Gastroesophageal sphincter (tissue), 4 donors: ENCODE measurements at regions not wholly inside any gene's neighbourhood (a gene's known extent, or its start where the extent isn't known, plus 50 kb on each side); places are given as distances from the start of the nearest gene placed in this dataset.

Experiments
- ATAC-seq: fragments of 150-250 bp; one replicate; pipeline ENCODE4 v1.9.1; 2016; ENCODE audit warnings: mild to moderate bottlenecking, moderate library complexity
- H3K27ac ChIP-seq, 4 donors: fragments of 200-600 bp; sonication (generic) in 3 of 4; 1 replicate in 3 of 4; 2 replicates in 1 of 4; pipeline ENCODE4 v1.5.1; 2016 to 2019
- H3K27me3 ChIP-seq: fragments of 200-600 bp; sonication (generic); one replicate; pipeline ENCODE4 v1.5.1; 2019
- H3K36me3 ChIP-seq, 2 donors: fragments of 200-600 bp; sonication (generic); one replicate each; pipeline ENCODE4 v1.5.1; 2019; ENCODE audit warnings: control low read depth in 1 of 2
- H3K4me1 ChIP-seq, 3 donors: fragments of 200-600 bp; sonication (generic); 1 replicate in 2 of 3; 2 replicates in 1 of 3; pipeline ENCODE4 v1.5.1; 2016 to 2019; ENCODE audit warnings: control low read depth in 2 of 3
- H3K4me3 ChIP-seq, 2 donors: fragments of 200-600 bp; sonication (generic); one replicate each; pipeline ENCODE4 v1.5.1; 2019; ENCODE audit warnings: mild to moderate bottlenecking in 1 of 2, moderate library complexity in 1 of 2
- H3K9me3 ChIP-seq, 3 donors: fragments of 200-600 bp; sonication (generic); one replicate each; pipeline ENCODE4 v1.5.1; 2017 to 2019; ENCODE audit warnings: control low read depth in 2 of 3
- EP300 ChIP-seq: sonication (generic); formaldehyde crosslinking; IDR thresholded peaks from one replicate; pipeline ENCODE4 v1.6.1; 2017; ENCODE audit warnings: antibody characterized with exemption, mild to moderate bottlenecking
- POLR2A ChIP-seq, 2 donors: fragments of 450-650 bp; IDR thresholded peaks; one replicate each; pipeline ENCODE4 v1.6.1; 2017; ENCODE audit warnings: antibody characterized with exemption in 2 of 2, mild to moderate bottlenecking in 2 of 2, moderate library complexity in 1 of 2
- POLR2AphosphoS5 ChIP-seq: sonication (generic); formaldehyde crosslinking; IDR thresholded peaks from one replicate; pipeline ENCODE4 v1.6.1; 2017; ENCODE audit warnings: antibody characterized with exemption
- WGBS, 2 donors: methylation state at CpG; one replicate each; pipeline ENCODE4 v1.1.5; 2018; ENCODE audit warnings: low coverage in 1 of 2; 5-methylcytosine and 5-hydroxymethylcytosine counted together
- TF ChIP-seq, protein P1 (sequence below), 4 experiments: fragments of 200-600 bp in 2 of 4; fragments of 450-650 bp in 2 of 4; sonication (generic) in 1 of 4; IDR thresholded peaks; one replicate each; pipeline ENCODE4 v1.5.1; 2017 to 2019; ENCODE audit warnings: antibody characterized with exemption in 4 of 4, mild to moderate bottlenecking in 2 of 4, moderate library complexity in 2 of 4

DNA sequence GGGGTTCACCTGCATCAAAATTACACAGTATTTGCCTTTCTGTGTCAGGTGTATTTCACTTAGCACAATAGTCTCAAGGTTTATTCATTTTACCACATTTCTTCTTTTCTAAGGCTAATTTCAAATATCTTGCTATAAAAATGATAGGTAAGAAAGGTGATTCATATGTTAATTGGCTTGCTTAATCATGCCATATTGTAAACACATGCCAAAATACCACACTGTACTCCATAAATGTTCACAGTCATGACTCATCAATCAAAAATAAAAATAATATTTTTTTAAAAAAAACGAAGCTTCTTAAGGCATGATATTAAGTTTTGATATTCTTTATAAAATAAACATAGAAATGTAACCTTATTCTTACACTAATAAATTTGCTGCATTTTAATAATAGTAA lies 947.1 kb downstream of the GRM8 start:
- WGBS, 2 donors, result 43 to 61% methylated on average over 1 of the region's 1 CpG

DNA sequence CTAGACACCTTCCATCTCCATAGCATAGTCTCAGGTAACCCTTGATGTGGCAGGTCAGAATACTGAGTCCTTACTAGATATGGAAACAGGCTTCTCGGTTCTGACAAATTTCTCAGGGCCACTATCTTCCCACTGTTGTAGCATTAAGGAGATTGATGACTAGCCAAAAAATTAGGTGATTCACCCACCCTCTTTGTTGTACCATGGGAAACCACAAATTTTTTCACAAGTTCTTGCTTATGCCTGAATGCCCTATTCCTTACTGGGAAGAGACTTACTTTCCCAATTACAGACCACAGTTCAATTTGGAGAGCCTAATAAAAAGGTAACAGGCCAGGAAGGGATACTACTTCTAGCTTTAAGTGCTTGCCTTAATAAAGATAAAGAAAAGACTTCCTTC lies 948.8 kb downstream of the GRM8 start:
- H3K27me3 ChIP-seq, result no peaks in the 10 kb centered on the region
- H3K9me3 ChIP-seq, result no peaks in the 10 kb centered on the region
- WGBS, 2 donors, result 73 to 88% methylated on average over 1 of the region's 1 CpG
- no peak overlapping the region for H3K4me3 ChIP-seq
- H3K36me3 ChIP-seq, result no peaks in the 10 kb centered on the region
- H3K4me1 ChIP-seq, result no peaks in the 10 kb centered on the region
- ATAC-seq, result no peak
- TF ChIP-seq POLR2AphosphoS5, result no peak
- H3K27ac ChIP-seq, result no peak overlapping the region

More for the DNA sequence above, 947.1 kb downstream of the GRM8 start:
- H3K4me3 ChIP-seq, result no peak overlapping the region
- no peaks in the 10 kb centered on the region for H3K9me3 ChIP-seq
- no peaks in the 10 kb centered on the region for H3K36me3 ChIP-seq
- no peaks in the 10 kb centered on the region for H3K4me1 ChIP-seq
- ATAC-seq, result no peak
- H3K27me3 ChIP-seq, result no peaks in the 10 kb centered on the region
- TF ChIP-seq, protein P1, sequence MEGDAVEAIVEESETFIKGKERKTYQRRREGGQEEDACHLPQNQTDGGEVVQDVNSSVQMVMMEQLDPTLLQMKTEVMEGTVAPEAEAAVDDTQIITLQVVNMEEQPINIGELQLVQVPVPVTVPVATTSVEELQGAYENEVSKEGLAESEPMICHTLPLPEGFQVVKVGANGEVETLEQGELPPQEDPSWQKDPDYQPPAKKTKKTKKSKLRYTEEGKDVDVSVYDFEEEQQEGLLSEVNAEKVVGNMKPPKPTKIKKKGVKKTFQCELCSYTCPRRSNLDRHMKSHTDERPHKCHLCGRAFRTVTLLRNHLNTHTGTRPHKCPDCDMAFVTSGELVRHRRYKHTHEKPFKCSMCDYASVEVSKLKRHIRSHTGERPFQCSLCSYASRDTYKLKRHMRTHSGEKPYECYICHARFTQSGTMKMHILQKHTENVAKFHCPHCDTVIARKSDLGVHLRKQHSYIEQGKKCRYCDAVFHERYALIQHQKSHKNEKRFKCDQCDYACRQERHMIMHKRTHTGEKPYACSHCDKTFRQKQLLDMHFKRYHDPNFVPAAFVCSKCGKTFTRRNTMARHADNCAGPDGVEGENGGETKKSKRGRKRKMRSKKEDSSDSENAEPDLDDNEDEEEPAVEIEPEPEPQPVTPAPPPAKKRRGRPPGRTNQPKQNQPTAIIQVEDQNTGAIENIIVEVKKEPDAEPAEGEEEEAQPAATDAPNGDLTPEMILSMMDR (IDR thresholded peaks at IDR 0.05), result no peak
- TF ChIP-seq POLR2A (IDR thresholded peaks at IDR 0.05) (no peak), POLR2AphosphoS5 (no peak), EP300 (no peak)
- no peak overlapping the region for H3K27ac ChIP-seq

DNA sequence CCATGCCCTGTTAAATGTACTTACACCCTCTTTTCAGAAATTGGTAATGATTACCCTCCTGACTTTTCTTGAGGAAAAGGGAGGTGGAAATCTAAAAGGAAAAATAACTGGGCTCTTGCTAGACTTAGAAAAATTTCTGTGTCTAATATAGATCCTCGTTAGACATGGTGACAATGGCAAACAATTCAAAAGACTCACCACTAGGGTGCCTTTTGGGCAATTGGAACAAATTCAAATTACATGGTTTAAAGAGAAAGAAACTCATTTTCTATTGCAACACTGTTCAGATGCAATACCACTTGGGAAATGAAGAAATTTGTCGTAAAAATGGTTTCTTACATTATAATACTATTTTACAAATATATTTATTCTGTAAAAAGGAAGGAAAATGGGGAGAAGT lies 950.1 kb downstream of the GRM8 start:
- ATAC-seq, result no peak
- TF ChIP-seq POLR2AphosphoS5 (no peak), POLR2A (IDR thresholded peaks at IDR 0.05) (no peak), EP300 (no peak)
- TF ChIP-seq, protein P1 (IDR thresholded peaks at IDR 0.05), result no peak
- Histone ChIP-seq H3K4me1 (no peaks in the 10 kb centered on the region), H3K4me3 (no peak overlapping the region), H3K27me3 (no peaks in the 10 kb centered on the region), H3K27ac (no peak overlapping the region), H3K36me3 (no peaks in the 10 kb centered on the region), H3K9me3 (no peaks in the 10 kb centered on the region)
- 59 to 73% methylated on average over 2 of the region's 2 CpGs for WGBS, 2 donors

DNA sequence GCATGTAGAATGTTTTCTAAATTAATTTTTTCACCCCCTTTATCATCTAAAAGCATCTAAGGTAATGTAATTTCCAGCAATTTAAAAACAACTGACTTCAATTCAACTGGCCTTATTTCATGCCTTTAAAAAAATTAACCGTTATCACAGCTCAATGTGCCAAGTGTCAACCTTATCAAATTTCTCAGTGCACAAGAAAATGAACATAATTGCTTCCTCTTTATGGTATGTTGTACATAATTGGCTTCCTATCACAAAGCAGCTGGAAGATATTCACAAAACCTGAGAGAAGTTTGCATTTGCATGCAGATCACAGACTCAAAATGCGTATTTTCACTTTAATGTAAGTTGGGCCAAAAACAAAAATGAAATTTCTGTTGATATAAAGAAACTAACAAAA lies 966.4 kb downstream of the GRM8 start:
- WGBS, 2 donors, result 73 to 91% methylated on average over 2 of the region's 2 CpGs

DNA sequence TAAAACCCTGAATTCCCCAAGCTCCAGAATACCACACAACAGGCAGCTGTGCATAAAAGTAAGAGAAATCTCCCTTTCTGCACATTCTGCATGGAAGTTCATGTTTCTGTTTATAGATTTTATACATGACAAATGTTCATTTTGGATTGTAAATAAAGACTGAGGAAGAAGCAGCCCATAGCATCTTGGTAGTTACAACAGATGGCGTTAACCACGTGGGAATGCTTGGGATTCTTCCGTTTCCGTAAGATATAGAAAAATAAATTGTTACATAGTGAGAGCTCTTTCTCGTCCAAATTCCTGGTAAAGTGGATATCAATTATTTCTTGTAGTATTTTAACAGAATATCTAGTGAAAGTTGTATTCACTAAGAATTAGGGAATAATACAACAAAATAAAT lies 1016.5 kb downstream of the GRM8 start:
- H3K27me3 ChIP-seq, result no peaks in the 10 kb centered on the region
- 18 to 72% methylated on average over 5 of the region's 5 CpGs for WGBS, 2 donors
- H3K4me3 ChIP-seq, result no peak overlapping the region

More for the DNA sequence above, 966.4 kb downstream of the GRM8 start:
- Histone ChIP-seq H3K36me3 (no peaks in the 10 kb centered on the region), H3K4me1 (no peaks in the 10 kb centered on the region), H3K4me3 (no peak overlapping the region), H3K9me3 (no peaks in the 10 kb centered on the region), H3K27ac (no peak overlapping the region), H3K27me3 (no peaks in the 10 kb centered on the region)
- TF ChIP-seq, protein P1 (IDR thresholded peaks at IDR 0.05), result no peak
- TF ChIP-seq POLR2AphosphoS5, result no peak
- TF ChIP-seq POLR2A (IDR thresholded peaks at IDR 0.05), result no peak
- TF ChIP-seq EP300, result no peak
- no peak for ATAC-seq

More for the DNA sequence above, 1016.5 kb downstream of the GRM8 start:
- H3K36me3 ChIP-seq, result no peaks in the 10 kb centered on the region
- H3K4me1 ChIP-seq, result no peaks in the 10 kb centered on the region
- H3K9me3 ChIP-seq, result no peaks in the 10 kb centered on the region
- no peak for ATAC-seq
- TF ChIP-seq EP300, result no peak
- no peak for TF ChIP-seq POLR2A (IDR thresholded peaks at IDR 0.05)
- TF ChIP-seq, protein P1 (IDR thresholded peaks at IDR 0.05), result no peak
- TF ChIP-seq POLR2AphosphoS5, result no peak
- no peak overlapping the region for H3K27ac ChIP-seq
